HG03342 (cell line): ENCODE measurements at regions not wholly inside any gene's neighbourhood (a gene's known extent, or its start where the extent isn't known, plus 50 kb on each side); places are given as distances from the start of the nearest gene placed in this dataset.

Experiments used
- ATAC-seq: cut with Tn5 transposase; IDR thresholded peaks from one replicate; pipeline ENCODE4 v1.9.1; 2021; ENCODE audit warnings: mild to moderate bottlenecking, moderate library complexity; ENCODE audit not compliant: unreplicated experiment

GRCh38 chr12:45585522-45586230 is 143.8 kb upstream of the ARID2 start:
- no peak for ATAC-seq

- ATAC-seq, result no peak
These were observed 143.0 kb upstream of the ARID2 start for GRCh38 chr12:45586486-45586885.

GRCh38 chr12:45587012-45587411 is 142.5 kb upstream of the ARID2 start:
- ATAC-seq, result no peak

GRCh38 chr12:45587877-45588533 is 141.5 kb upstream of the ARID2 start:
- no peak for ATAC-seq

GRCh38 chr12:45590646-45591045 is 138.9 kb upstream of the ARID2 start:
- no peak for ATAC-seq

GRCh38 chr12:45591635-45592034 is 137.9 kb upstream of the ARID2 start:
- ATAC-seq, result no peak

GRCh38 chr12:45596366-45596765 is 133.1 kb upstream of the ARID2 start:
- no peak for ATAC-seq

- no peak for ATAC-seq
These were observed 131.2 kb upstream of the ARID2 start for GRCh38 chr12:45598336-45598735.

- no peak for ATAC-seq
These were observed 130.7 kb upstream of the ARID2 start for GRCh38 chr12:45598761-45599160.

GRCh38 chr12:45599196-45599595 is 130.3 kb upstream of the ARID2 start:
- ATAC-seq, result no peak

GRCh38 chr12:45601390-45601789 is 128.1 kb upstream of the ARID2 start:
- ATAC-seq, result no peak

GRCh38 chr12:45601888-45602287 is 127.6 kb upstream of the ARID2 start:
- ATAC-seq, result no peak

GRCh38 chr12:45605624-45606023 is 123.9 kb upstream of the ARID2 start:
- ATAC-seq, result no peak

GRCh38 chr12:45611061-45611460 is 118.4 kb upstream of the ARID2 start:
- no peak for ATAC-seq

- ATAC-seq, result no peak
These were observed 118.0 kb upstream of the ARID2 start for GRCh38 chr12:45611495-45611894.

- ATAC-seq, result no peak
These were observed 117.3 kb upstream of the ARID2 start for GRCh38 chr12:45612044-45612794.

- no peak for ATAC-seq
These were observed 116.2 kb upstream of the ARID2 start for GRCh38 chr12:45613296-45613695.

GRCh38 chr12:45613855-45614254 is 115.7 kb upstream of the ARID2 start:
- no peak for ATAC-seq

- ATAC-seq, result no peak
These were observed 114.2 kb upstream of the ARID2 start for GRCh38 chr12:45615268-45615667.

GRCh38 chr12:45619736-45620135 is 109.8 kb upstream of the ARID2 start:
- ATAC-seq, result no peak

- no peak for ATAC-seq
These were observed 107.8 kb upstream of the ARID2 start for GRCh38 chr12:45621703-45622102.
